K562 (cell line): ENCODE measurements at regions not wholly inside any gene's neighbourhood (a gene's known extent, or its start where the extent isn't known, plus 50 kb on each side); places are given as distances from the start of the nearest gene placed in this dataset.

Experiments
- ATAC-seq: fragments of 200-7000 bp; cut with Tn5 transposase; 3 replicates; pipeline ENCODE4 v1.9.1; 2020; ENCODE audit warnings: moderate library complexity
- BruUV-seq: library from RNA; stranded (reverse); fragments of 400-500 nt; replicated peaks from 2 replicates; lab custom pipeline; 2021; lab: Mats Ljungman, UMichigan
- CTCF ChIA-PET: fragments of 300-600 bp; formaldehyde crosslinking; extraction: SDS; loops from one replicate; lab custom pipeline; 2021; ENCODE audit warnings: low intra/inter-chr PET ratio; lab: Yijun Ruan, JAX
- POLR2A ChIA-PET: fragments of 300-600, 350-650 bp; sonication (Branson Sonifier 250); formaldehyde crosslinking; extraction: SDS; loops from one replicate; lab custom pipeline; 2021; ENCODE audit warnings: antibody characterized with exemption, inconsistent platforms; lab: Yijun Ruan, JAX
- DNase-seq, 4 experiments: peaks; one replicate each; pipeline versions ENCODE4 v3.0.0 to v3.0.0-alpha.2; 2011 to 2018; ENCODE audit warnings: low spot score in 3 of 4, mixed read lengths in 3 of 4; ENCODE audit errors: extremely low read depth in 1 of 4
- FAIRE-seq: peaks from 2 replicates; lab custom pipeline; 2011; peaks lifted over from hg19 to GRCh38; lab: Jason Lieb, UNC
- H2AFZ ChIP-seq: 2 replicates; pipeline ENCODE4 v1.6.0; 2011; ENCODE audit warnings: low read depth, low read length, control low read depth, inconsistent platforms
- H3K27ac ChIP-seq: fragments of 200-600 bp; 3 replicates; pipeline ENCODE4 v1.8.0; 2011; ENCODE audit warnings: low read depth, mild to moderate bottlenecking, control low read depth, inconsistent platforms, low read length, moderate library complexity, mixed read lengths; ENCODE audit errors: extremely low read depth
- H3K27me3 ChIP-seq, 2 experiments: fragments of 300-600 bp in 1 of 2; 2 replicates in 1 of 2; 3 replicates in 1 of 2; pipeline versions ENCODE4 v1.6.0 to v1.8.0; 2011; ENCODE audit warnings: inconsistent platforms in 2 of 2, low read length in 2 of 2, mild to moderate bottlenecking in 1 of 2, mixed read lengths in 1 of 2, moderate library complexity in 1 of 2; ENCODE audit not compliant: control insufficient read depth in 2 of 2, insufficient read depth in 2 of 2
- H3K36me3 ChIP-seq: fragments of 300-600 bp; 3 replicates; pipeline ENCODE4 v1.8.0; 2011; ENCODE audit warnings: mild to moderate bottlenecking, low read length, inconsistent platforms; ENCODE audit not compliant: control insufficient read depth, insufficient read depth
- H3K4me1 ChIP-seq, 2 experiments: fragments of 200-600 bp in 1 of 2; replicated peaks in 1 of 2; 2 replicates in 1 of 2; 3 replicates in 1 of 2; pipeline versions ENCODE4 v1.5.1 to v1.8.0; 2011; ENCODE audit warnings: inconsistent platforms in 2 of 2, low read length in 2 of 2, mild to moderate bottlenecking in 1 of 2, mixed read lengths in 1 of 2, moderate library complexity in 1 of 2; ENCODE audit not compliant: control insufficient read depth in 2 of 2, insufficient read depth in 2 of 2
- H3K4me2 ChIP-seq: 2 replicates; pipeline ENCODE4 v1.6.1; 2011; ENCODE audit warnings: low read length, control low read depth, inconsistent platforms, mixed read lengths; ENCODE audit not compliant: insufficient read depth
- H3K4me3 ChIP-seq: fragments of 200-600 bp; sonication (generic), shearing (Covaris generic); 2 replicates; pipeline ENCODE4 v1.5.1; 2016; ENCODE audit warnings: control low read depth, inconsistent platforms
- H3K79me2 ChIP-seq: fragments of 200-600 bp; 3 replicates; pipeline ENCODE4 v1.8.0; 2011; ENCODE audit warnings: low read length, inconsistent platforms; ENCODE audit not compliant: control insufficient read depth, insufficient read depth
- H3K9ac ChIP-seq, 2 experiments: 2 replicates each; pipeline versions ENCODE4 v1.6.0 to v1.6.1; 2011; ENCODE audit warnings: low read depth in 2 of 2, low read length in 2 of 2, control low read depth in 1 of 2, inconsistent platforms in 1 of 2, mild to moderate bottlenecking in 1 of 2, mixed read lengths in 1 of 2; ENCODE audit not compliant: insufficient read depth in 1 of 2
- H3K9me1 ChIP-seq: one replicate; pipeline ENCODE4 v1.6.0; 2011; ENCODE audit warnings: inconsistent platforms, mild to moderate bottlenecking, low read length, moderate library complexity; ENCODE audit not compliant: control insufficient read depth, insufficient read depth
- H3K9me3 ChIP-seq: replicated peaks from 2 replicates; pipeline ENCODE4 v1.5.1; 2011; ENCODE audit warnings: low read depth, low read length, inconsistent platforms; ENCODE audit not compliant: control insufficient read depth, insufficient read depth
- H4K20me1 ChIP-seq: replicated peaks from 2 replicates; pipeline ENCODE4 v1.6.1; 2011; ENCODE audit warnings: low read length, inconsistent platforms, mixed read lengths; ENCODE audit not compliant: control insufficient read depth, insufficient read depth
- BRD9 ChIP-seq: fragments of 450-650 bp; IDR thresholded peaks from 2 replicates; pipeline ENCODE4 v1.6.1; 2018; ENCODE audit warnings: low read depth; ENCODE audit not compliant: partially characterized antibody
- L3MBTL2 ChIP-seq: fragments of 450-650 bp; IDR thresholded peaks from 2 replicates; pipeline ENCODE4 v1.6.1; 2016; ENCODE audit warnings: mild to moderate bottlenecking, moderate library complexity
- MTA2 ChIP-seq: fragments of 450-650 bp; IDR thresholded peaks from 2 replicates; pipeline ENCODE4 v1.6.1; 2016; ENCODE audit warnings: low read depth
- SRF ChIP-seq, 2 experiments: fragments of 250-450, 450-650 bp in 1 of 2; sonication (Bioruptor Pico) in 1 of 2; sonication (generic) in 1 of 2; formaldehyde crosslinking; IDR thresholded peaks; 2 replicates each; pipeline versions ENCODE4 v1.5.0 to v1.5.1; 2020 to 2022; ENCODE audit warnings: mild to moderate bottlenecking in 1 of 2, missing genetic modification reagents in 1 of 2
- TAL1 ChIP-seq: fragments of 450-650 bp; IDR thresholded peaks from 2 replicates; pipeline ENCODE4 v1.6.1; 2016; ENCODE audit warnings: mild to moderate bottlenecking
- ZBTB1 ChIP-seq: sonication (generic); formaldehyde crosslinking; IDR thresholded peaks from 2 replicates; pipeline ENCODE4 v1.8.1; 2023; ENCODE audit warnings: missing genetic modification reagents, low read depth, mild to moderate bottlenecking, borderline replicate concordance
- ZNF165 ChIP-seq: fragments of 250-450 bp; sonication (Bioruptor Pico); IDR thresholded peaks from 2 replicates; pipeline ENCODE4 v1.4.0; 2020; ENCODE audit warnings: borderline replicate concordance
- ZNF280A ChIP-seq: fragments of 450-650 bp; IDR thresholded peaks from 2 replicates; pipeline ENCODE4 v1.6.1; 2018; ENCODE audit warnings: mild to moderate bottlenecking, low read depth; ENCODE audit not compliant: partially characterized antibody
- WGBS: fragments of 100-300 bp; shearing (Covaris generic); methylation state at CpG from one replicate; pipeline ENCODE4 v1.1.6; 2016; ENCODE audit warnings: low coverage, mixed read lengths; ENCODE audit not compliant: insufficient coverage; ENCODE audit errors: missing lambda C conversion rate; 5-methylcytosine and 5-hydroxymethylcytosine counted together
- in situ Hi-C: fragments of 300-500 bp; cut with MboI; formaldehyde crosslinking; loops from 4 replicates; pipeline ENCODE4 v1.15.0; 2018; ENCODE audit warnings: inconsistent platforms, mixed read lengths
- intact Hi-C: fragments of 100-400 bp; cut with micrococcal nuclease; formaldehyde crosslinking; loops from 2 replicates; pipeline ENCODE4 v1.14.2; 2022

DNA sequence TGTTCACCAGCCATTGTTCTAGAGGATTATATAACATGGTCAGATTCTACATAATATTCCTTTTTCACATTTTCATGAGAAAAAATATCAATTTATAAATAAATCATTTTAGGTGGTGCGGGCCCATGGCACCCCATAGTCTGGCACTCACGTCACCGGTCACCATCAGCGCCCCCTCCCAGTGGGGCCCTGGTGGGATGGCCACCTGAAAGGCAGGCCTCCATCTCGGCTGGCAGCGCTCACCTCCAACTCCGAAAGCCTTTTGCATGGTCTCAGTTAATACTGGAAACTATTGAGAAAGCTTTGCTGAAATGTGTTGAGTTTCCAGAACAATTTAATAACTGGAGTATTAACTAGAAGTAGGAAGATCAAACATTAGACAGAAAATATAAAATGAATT, 141.4 kb upstream of the SALL3 start:
- Histone ChIP-seq H3K4me1 (no peaks in the 10 kb centered on the region), H3K9ac (no peak overlapping the region), H3K79me2 (no peaks in the 10 kb centered on the region), H3K36me3 (no peaks in the 10 kb centered on the region), H3K4me2 (no peak overlapping the region), H3K27ac (no peak overlapping the region), H3K9me1 (no peaks in the 10 kb centered on the region), H3K4me3 (no peak overlapping the region), H4K20me1 (no peaks in the 10 kb centered on the region), H3K27me3 (no peaks in the 10 kb centered on the region), H3K9me3 (no peaks in the 10 kb centered on the region), H2AFZ (no peak overlapping the region)
- DNase-seq = no peak
- no peak for ATAC-seq
- BruUV-seq = no TSS peak
- in situ Hi-C loops (no loop called here), intact Hi-C loops (no loop called here)
- 14% methylated on average over 7 of the region's 7 CpGs for WGBS
- TF ChIP-seq TAL1 (no peak), ZNF165 (CRISPR knock-in tag) (no peak), BRD9 (no peak), L3MBTL2 (no peak), MTA2 (no peak), ZNF280A (no peak), ZBTB1 (CRISPR knock-in tag) (no peak), SRF (CRISPR knock-in tag; IDR thresholded peaks at IDR 0.05) (no peak)
- FAIRE-seq = no peak
- CTCF ChIA-PET = no interaction called here
- POLR2A ChIA-PET = no interaction called here
